Stimulated activated CD4-positive, alpha-beta T cell treated with anti-CD3 and anti-CD28 coated beads, TNF-alpha, amount 100 ng/mL, for 1 hour (primary cell): ENCODE measurements at regions not wholly inside any gene's neighbourhood (a gene's known extent, or its start where the extent isn't known, plus 50 kb on each side); places are given as distances from the start of the nearest gene placed in this dataset.
"Not testable (repeated sequence)": the region's sequence is repeated elsewhere in the genome, so short reads cannot be mapped to it uniquely, and the experiment has no call there.

Experiments
- DNase-seq, 3 donors: peaks; one replicate each; pipeline ENCODE4 v3.0.0-alpha.2; 2020; ENCODE audit warnings: low read depth in 3 of 3, low spot score in 1 of 3

DNA sequence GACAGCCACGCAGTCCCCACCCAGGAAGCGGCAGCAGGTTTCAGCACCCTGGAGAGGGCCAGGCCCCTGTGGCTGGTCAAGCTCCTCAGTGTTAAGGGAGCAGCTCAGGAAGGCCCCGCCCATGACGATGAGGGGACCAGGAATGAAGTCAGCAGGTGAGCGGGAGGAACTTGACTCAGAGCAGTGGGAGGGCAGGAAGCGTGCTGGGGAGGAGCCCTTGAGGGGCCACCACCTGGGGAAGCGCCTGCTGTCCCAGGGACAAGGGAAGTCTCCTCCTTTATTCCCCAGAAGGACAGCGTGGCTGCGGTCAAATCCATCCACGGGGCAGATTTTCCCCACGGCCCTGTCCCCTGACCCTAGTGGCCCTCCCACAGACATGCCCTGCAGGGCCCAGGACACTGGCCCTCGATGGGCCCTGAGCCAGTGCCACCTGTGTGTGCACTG, 357.6 kb downstream of the ADGRD1 start:
- not testable (repeated sequence) for DNase-seq

GRCh38 chr12:131311764-131312163, 358.1 kb downstream of the ADGRD1 start:
- DNase-seq: no peak

DNA sequence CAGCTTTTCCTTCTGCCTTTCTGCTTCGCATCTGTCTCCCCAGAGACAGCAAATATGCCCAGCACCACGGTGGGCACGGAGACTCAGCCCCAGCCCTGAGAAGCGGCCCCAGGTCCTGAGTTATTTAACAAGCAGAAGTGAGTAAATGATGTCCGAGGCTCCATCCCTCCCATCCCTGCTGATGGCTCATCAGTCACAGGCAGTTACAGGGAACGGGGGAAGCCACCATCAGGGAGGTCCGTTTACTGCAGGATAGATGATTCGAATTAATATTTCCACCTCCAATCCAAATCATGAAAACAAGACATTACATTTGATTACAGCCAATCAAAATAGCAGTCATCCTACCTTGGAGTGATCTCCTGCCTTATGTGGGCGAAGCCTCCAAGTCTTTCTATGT, 358.7 kb downstream of the ADGRD1 start:
- not testable (repeated sequence) for DNase-seq

DNA sequence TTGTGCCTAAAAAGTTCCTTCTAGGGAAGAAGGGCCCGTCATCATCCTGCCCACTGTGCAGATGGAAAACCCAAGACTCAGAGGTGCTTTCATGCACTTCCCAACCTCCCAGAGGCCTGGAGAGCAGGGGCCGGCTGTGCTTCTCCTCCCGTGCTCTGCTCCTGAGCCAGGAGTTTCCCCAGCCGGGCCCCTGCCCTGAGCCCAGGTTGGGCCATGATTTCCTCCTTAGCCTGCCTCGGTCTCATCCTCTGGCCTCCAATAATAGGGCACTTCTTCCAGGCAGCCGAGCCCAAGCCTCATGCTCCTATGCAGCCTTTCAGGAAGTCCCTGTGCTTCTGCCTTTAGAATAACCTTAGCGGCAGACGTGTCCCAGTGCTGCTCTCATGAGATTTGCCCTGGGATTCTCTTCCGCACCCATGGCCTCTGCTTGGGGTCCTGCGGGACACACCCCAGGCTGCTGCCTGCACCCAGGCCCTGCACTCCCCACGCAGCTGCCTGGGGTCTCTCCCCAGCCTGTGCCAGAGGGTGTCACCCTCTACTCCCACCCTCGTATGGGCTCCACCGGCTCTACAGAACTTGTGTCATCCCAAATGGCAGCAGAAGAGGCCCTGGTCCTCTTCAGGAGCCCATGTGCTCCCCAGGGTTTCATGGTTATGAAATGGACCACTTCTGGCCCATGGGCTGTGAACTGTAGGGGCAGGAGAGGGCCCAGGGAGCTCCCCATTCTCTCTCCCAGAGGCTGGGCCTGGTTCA, 359.3 kb downstream of the ADGRD1 start:
- no peak for DNase-seq

- no peak for DNase-seq
Observed at GRCh38 chr12:131313635-131314034, 359.9 kb downstream of the ADGRD1 start.

DNA sequence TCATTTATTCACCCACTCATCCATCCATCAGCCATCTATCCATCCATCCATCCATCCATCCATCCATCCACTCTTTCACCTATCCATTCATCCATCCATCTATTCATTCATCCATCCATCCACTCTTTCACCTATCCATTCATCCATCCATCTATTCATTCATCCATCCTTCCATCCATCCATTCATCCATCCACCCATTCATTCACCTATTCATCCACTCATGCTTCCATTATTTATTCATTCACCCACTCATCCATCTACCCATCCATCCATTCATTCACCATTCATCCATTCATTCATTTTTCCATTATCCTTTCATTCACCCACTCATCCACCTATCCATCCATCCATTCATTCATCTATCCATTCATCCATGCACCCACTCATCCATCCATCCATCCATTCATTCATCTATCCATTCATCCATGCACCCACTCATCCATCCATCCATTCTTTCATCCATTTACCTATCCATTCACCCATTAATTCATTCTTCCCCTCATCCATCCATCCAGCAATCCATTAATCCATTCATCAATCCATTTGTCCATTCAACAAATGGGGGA, 360.9 kb downstream of the ADGRD1 start:
- no peak for DNase-seq

DNA sequence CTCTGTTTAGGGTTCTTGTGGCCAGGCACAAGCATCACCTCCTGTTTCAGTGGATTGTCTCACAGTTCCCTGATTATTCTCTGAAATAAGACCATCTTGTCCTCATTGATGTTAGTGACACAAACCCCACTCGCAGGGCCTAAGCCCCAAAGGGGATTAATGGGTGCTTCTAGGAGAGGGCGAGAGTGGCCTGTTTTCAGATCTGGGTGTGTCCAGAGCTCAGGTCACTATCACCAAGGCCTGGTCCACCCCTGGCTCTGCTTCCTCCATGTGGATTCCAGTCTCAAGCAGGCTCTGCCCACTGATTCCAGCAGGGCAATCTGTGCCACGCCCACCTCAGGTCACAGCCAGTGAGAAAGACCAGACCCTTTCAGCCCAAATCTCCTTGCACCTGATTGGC, 361.9 kb downstream of the ADGRD1 start:
- no peak for DNase-seq

GRCh38 chr12:131316388-131316787, 362.7 kb downstream of the ADGRD1 start:
- DNase-seq: no peak

GRCh38 chr12:131318045-131318685, 364.5 kb downstream of the ADGRD1 start:
- DNase-seq: no peak

- DNase-seq: no peak
Observed at GRCh38 chr12:131321988-131322387, 368.3 kb downstream of the ADGRD1 start.

DNA sequence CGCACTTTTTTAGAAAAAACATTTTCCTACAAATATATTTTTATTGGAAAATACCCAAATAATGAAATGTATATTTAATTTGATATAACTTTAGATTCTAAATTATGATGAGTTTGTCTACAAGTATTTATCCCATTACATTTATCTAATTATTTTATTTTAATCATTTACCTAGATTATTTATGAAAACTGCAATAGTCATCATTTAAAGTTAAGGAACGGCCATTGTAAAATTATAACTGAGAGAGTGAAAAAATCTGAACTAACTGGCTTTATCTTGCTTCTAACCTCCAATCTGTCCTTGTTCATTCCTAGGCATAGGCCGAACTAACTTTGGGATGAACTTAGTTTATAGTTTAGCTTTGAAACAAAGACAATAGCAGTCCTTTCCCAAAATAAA, 368.8 kb downstream of the ADGRD1 start:
- DNase-seq: not testable (repeated sequence)

GRCh38 chr12:131323879-131324278, 370.2 kb downstream of the ADGRD1 start:
- no peak for DNase-seq

DNA sequence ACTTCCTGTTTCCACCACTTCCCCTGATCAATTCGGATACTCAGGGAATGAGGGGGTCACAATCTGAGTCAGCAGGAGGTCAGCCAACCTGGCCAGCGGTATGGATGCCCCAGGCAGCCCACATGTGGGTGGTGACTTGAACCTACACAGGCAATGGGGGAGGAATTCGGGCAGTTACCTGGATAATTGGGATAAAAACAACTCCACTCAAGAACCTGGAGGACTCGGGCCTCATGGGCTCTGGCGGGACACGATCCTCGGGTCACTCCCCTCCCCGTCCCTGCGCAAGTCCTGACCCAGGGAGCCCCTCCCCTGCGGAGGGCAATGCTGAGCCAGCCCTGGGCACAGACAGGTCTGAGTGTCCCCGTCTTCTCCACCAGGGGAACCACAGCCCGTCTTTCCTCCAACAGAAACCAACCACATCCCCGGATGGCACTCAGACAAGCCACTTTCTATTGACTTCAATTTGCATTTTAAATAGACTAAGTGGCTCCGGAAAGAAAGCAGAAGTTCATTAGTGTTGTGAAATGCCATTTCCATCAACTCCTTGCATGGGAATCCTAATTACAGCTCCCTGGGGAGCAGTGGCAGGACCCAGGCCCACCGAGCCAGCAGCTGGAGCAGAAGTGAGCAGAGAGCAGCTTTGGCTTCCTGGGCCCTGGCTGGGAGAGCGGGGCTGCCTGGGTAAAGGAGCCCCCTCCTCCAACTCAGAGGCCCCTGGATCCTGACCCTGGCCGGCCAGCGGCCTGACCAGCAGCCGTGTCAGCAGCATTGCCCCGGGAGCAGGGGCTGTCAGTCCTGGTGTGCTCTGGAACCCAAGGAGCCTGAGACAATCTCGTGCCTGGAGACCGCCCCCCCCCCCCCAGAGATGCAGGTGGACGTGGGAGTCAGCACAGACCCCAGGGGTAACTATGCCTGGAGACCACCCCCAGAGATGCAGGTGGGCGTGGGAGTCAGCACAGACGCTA, 374.1 kb downstream of the ADGRD1 start:
- DNase-seq: no peak

DNA sequence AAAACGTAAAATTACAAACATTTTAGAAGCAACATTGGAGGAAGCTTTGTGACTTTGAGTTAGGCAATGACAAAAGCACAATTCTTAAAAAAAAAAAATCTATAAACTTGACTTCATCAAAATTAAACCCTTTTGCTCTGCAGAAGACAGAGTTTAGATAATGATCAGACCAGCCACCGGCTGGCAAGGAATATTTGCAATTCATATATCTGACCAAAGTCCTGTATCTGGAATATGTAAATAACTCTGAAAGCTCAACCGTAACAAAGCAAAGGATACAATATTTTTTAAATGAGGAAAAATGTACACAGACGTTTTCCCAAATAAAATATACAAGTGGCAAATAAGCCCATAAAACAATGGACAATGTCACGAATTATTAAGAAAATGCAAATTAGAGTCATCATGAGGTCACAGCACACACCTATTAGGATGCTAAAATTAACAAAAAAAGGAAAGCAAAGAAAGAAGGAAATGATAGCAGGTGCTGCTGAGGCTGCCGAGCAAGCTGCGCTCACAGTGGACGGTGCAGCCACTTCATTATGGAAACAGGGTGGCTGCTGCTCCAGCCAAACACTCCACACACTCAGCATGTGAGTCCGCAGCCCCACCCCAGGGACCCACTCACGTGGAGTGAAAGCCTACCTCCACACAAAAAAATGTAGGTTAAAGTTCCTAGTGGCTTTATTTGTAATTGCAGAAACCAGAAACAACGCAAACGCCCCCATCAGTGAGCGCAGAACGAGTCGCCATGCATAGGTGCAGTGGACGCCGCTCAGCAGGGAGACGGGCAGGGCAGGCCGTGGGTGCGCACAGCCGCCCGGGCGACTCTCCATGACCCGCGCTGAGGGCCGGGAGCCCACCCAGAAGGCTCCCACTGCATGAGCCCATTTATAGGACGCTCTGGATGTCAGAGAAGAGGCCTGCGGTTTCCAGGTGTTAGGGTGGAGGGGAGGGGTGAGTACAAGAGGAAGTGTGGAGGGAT, 375.4 kb downstream of the ADGRD1 start:
- not testable (repeated sequence) for DNase-seq

GRCh38 chr12:131330106-131330815, 376.6 kb downstream of the ADGRD1 start:
- DNase-seq: no peak

- no peak for DNase-seq
Observed at GRCh38 chr12:131331148-131331750, 377.5 kb downstream of the ADGRD1 start.

DNA sequence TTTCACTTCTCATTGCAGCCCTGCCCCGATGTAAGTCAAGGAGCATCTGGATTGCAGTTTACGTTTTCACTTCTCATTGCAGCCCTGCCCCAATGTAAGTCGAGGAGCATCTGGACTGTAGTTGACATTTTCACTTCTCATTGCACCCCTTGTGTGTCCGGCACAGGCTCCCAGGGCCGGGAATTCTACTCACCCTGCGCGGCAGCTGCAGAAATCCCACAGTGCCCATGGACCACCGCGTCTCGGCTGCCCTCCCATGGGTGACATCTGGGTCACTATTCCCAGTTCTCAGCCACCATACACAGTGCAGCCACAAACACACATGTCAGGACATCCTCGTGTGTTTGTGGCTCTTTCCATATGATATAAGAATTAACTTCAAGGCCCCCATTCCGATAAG, 378.5 kb downstream of the ADGRD1 start:
- no peak for DNase-seq

DNA sequence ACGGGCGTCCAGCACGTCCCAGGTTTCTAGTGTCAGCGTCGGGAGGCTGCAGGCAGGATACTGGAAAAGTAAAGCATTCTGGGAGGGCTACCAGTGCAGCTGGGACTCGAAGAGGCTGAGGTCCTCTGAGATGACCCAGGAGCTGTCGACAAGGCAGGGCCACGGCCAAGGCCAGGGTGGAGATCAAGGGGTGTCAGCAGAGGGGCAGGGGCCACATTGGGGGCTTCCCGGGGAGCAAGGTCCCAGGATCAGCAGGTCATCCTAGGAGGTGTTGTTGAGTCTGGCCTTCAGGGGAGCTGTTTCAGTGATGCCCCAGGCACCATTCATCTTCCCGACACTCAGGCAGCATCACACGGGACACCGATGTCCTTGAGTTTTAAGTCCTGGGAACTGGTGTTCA, 377.8 kb upstream of the SFSWAP start:
- no peak for DNase-seq
